ENCODE measurements at regions not wholly inside any gene's neighbourhood (a gene's known extent, or its start where the extent isn't known, plus 50 kb on each side); places are given as distances from the start of the nearest gene placed in this dataset.

- TF ChIP-seq POLR2A (IDR thresholded peaks at IDR 0.05) (no peak), CTCF (IDR thresholded peaks at IDR 0.05) (no peak)
Measured at GRCh38 chr9:79254900-79255650, 316.7 kb upstream of the TLE4 start.

All from thyroid gland (tissue), 4 donors.